SK-N-SH treated with all-trans-retinoic acid at 6 μM for 48 hours (cell line): ENCODE measurements at regions not wholly inside any gene's neighbourhood (a gene's known extent, or its start where the extent isn't known, plus 50 kb on each side); places are given as distances from the start of the nearest gene placed in this dataset.

Experiments used
- ATAC-seq: fragments of 200-7000 bp; cut with Tn5 transposase; 3 replicates; pipeline ENCODE4 v1.9.1; 2020; ENCODE audit warnings: mild to moderate bottlenecking, moderate library complexity
- ARNTL ChIP-seq: fragments of 450-650 bp; formaldehyde crosslinking; IDR thresholded peaks from 2 replicates; pipeline ENCODE4 v1.5.0; 2020; ENCODE audit warnings: low read depth, mild to moderate bottlenecking, moderate library complexity, borderline replicate concordance
- BACH2 ChIP-seq: fragments of 250-450 bp; sonication (Bioruptor Pico); IDR thresholded peaks from 2 replicates; pipeline ENCODE4 v1.9.0; 2021; ENCODE audit warnings: mild to moderate bottlenecking, borderline replicate concordance
- CREB5 ChIP-seq: fragments of 250-450 bp; sonication (Bioruptor Pico); IDR thresholded peaks from 2 replicates; pipeline ENCODE4 v1.5.1; 2020; ENCODE audit warnings: low read depth, mild to moderate bottlenecking, moderate library complexity
- CSDC2 ChIP-seq: fragments of 250-450 bp; sonication (Bioruptor Pico); IDR thresholded peaks from 2 replicates; pipeline ENCODE4 v1.5.0; 2020; ENCODE audit warnings: mild to moderate bottlenecking, moderate library complexity
- CSRNP3 ChIP-seq: fragments of 250-450 bp; sonication (Bioruptor Pico); IDR thresholded peaks from 2 replicates; pipeline ENCODE4 v1.5.1; 2021; ENCODE audit warnings: mild to moderate bottlenecking, moderate library complexity
- GLIS3 ChIP-seq: fragments of 250-450 bp; sonication (Bioruptor Pico); IDR thresholded peaks from 2 replicates; pipeline ENCODE4 v1.5.0; 2020; ENCODE audit warnings: mild to moderate bottlenecking, moderate library complexity
- ISL1 ChIP-seq: fragments of 250-450 bp; sonication (Bioruptor Pico); IDR thresholded peaks from 2 replicates; pipeline ENCODE4 v2.1.2; 2022; ENCODE audit warnings: mild to moderate bottlenecking, moderate library complexity
- OSR1 ChIP-seq: fragments of 250-450 bp; sonication (Bioruptor Pico); IDR thresholded peaks from 2 replicates; pipeline ENCODE4 v1.8.0; 2022; ENCODE audit warnings: moderate library complexity, mild to moderate bottlenecking, inconsistent platforms
- PATZ1 ChIP-seq: fragments of 250-450 bp; sonication (Bioruptor Pico); IDR thresholded peaks from 2 replicates; pipeline ENCODE4 v1.8.0; 2020; ENCODE audit warnings: mild to moderate bottlenecking, moderate library complexity, borderline replicate concordance
- POU6F1 ChIP-seq: fragments of 250-450 bp; sonication (Bioruptor Pico); IDR thresholded peaks from 2 replicates; pipeline ENCODE4 v1.8.0; 2021; ENCODE audit warnings: low read depth, mild to moderate bottlenecking, moderate library complexity, borderline replicate concordance
- PPARA ChIP-seq: fragments of 250-450 bp; sonication (Bioruptor Pico); IDR thresholded peaks from 2 replicates; pipeline ENCODE4 v1.5.0; 2020; ENCODE audit warnings: mild to moderate bottlenecking, borderline replicate concordance
- RARB ChIP-seq: fragments of 250-450 bp; sonication (Bioruptor Pico); IDR thresholded peaks from 2 replicates; pipeline ENCODE4 v1.8.0; 2021; ENCODE audit warnings: mild to moderate bottlenecking, moderate library complexity
- SNAI2 ChIP-seq: fragments of 250-450 bp; sonication (Bioruptor Pico); IDR thresholded peaks from 2 replicates; pipeline ENCODE4 v1.5.0; 2020; ENCODE audit warnings: mild to moderate bottlenecking, moderate library complexity
- TCF4 ChIP-seq: fragments of 250-450 bp; sonication (Bioruptor Pico); IDR thresholded peaks from 2 replicates; pipeline ENCODE4 v1.8.0; 2021; ENCODE audit warnings: mild to moderate bottlenecking, moderate library complexity, borderline replicate concordance
- TOX ChIP-seq: fragments of 250-450 bp; sonication (Bioruptor Pico); IDR thresholded peaks from 2 replicates; pipeline ENCODE4 v1.8.0; 2021; ENCODE audit warnings: mild to moderate bottlenecking, moderate library complexity, borderline replicate concordance
- ZC3H10 ChIP-seq: fragments of 250-450 bp; sonication (Bioruptor Pico); IDR thresholded peaks from 2 replicates; pipeline ENCODE4 v1.5.1; 2021; ENCODE audit warnings: mild to moderate bottlenecking, moderate library complexity
- ZFP3 ChIP-seq: fragments of 250-450 bp; sonication (Bioruptor Pico); IDR thresholded peaks from 2 replicates; pipeline ENCODE4 v1.5.0; 2020; ENCODE audit warnings: mild to moderate bottlenecking, moderate library complexity
- ZFP30 ChIP-seq: fragments of 450-650 bp; formaldehyde crosslinking; IDR thresholded peaks from 2 replicates; pipeline ENCODE4 v1.5.0; 2022; ENCODE audit warnings: mild to moderate bottlenecking, moderate library complexity
- ZNF565 ChIP-seq: fragments of 450-650 bp; formaldehyde crosslinking; conservative IDR thresholded peaks from 2 replicates; pipeline ENCODE4 v1.5.0; 2020; ENCODE audit warnings: low read depth, mild to moderate bottlenecking, moderate library complexity
- ZNF70 ChIP-seq: fragments of 450-650 bp; formaldehyde crosslinking; IDR thresholded peaks from 2 replicates; pipeline ENCODE4 v1.5.0; 2020; ENCODE audit warnings: mild to moderate bottlenecking, moderate library complexity

GRCh38 chr17:79146562-79146961 lies 71.9 kb downstream of the ENGASE start:
- TF ChIP-seq OSR1 (no peak), SNAI2 (CRISPR knock-in tag) (no peak), POU6F1 (CRISPR knock-in tag) (no peak), CSRNP3 (no peak), CREB5 (no peak), ARNTL (CRISPR knock-in tag) (no peak)
- TF ChIP-seq, all 23 proteins: peak for 0
- no peak for ATAC-seq

GRCh38 chr17:79145548-79145947 lies 70.9 kb downstream of the ENGASE start:
- no peak for ATAC-seq
- TF ChIP-seq RARB (CRISPR knock-in tag) (no peak), PPARA (no peak), ZFP3 (CRISPR knock-in tag) (no peak), ISL1 (CRISPR knock-in tag) (no peak), POU6F1 (CRISPR knock-in tag) (no peak), CSDC2 (CRISPR knock-in tag) (no peak), PATZ1 (CRISPR knock-in tag) (no peak)

GRCh38 chr17:79144133-79144532 lies 69.5 kb downstream of the ENGASE start:
- ATAC-seq = no peak
- TF ChIP-seq POU6F1 (CRISPR knock-in tag) (no peak), TOX (CRISPR knock-in tag) (no peak), ZC3H10 (CRISPR knock-in tag) (no peak), ZFP30 (no peak), RARB (CRISPR knock-in tag) (no peak)
- TF ChIP-seq, all 23 proteins: peak for 0

- no peak for ATAC-seq
- TF ChIP-seq GLIS3 = no peak
- TF ChIP-seq TOX (CRISPR knock-in tag) = no peak
- TF ChIP-seq PPARA = no peak
- no peak for TF ChIP-seq ZC3H10 (CRISPR knock-in tag)
- no peak for TF ChIP-seq RARB (CRISPR knock-in tag)
- no peak for TF ChIP-seq ZNF565 (CRISPR knock-in tag)
- no peak for TF ChIP-seq BACH2
- TF ChIP-seq OSR1 = no peak
- TF ChIP-seq CREB5 = no peak
- TF ChIP-seq TCF4 (CRISPR knock-in tag) = no peak
- no peak for TF ChIP-seq ZNF70 (CRISPR knock-in tag)
- TF ChIP-seq SNAI2 (CRISPR knock-in tag) = no peak
- no peak for TF ChIP-seq ARNTL (CRISPR knock-in tag)
- TF ChIP-seq CSRNP3 = no peak
Observed at GRCh38 chr17:79142375-79142774, 67.8 kb downstream of the ENGASE start.
